Activated T-helper 17 cell treated with anti-CD3 and anti-CD28 coated beads, Interleukin-2, amount 50 U/mL, for 72 hours (primary cell): ENCODE measurements at regions not wholly inside any gene's neighbourhood (a gene's known extent, or its start where the extent isn't known, plus 50 kb on each side); places are given as distances from the start of the nearest gene placed in this dataset.
A peak's percentile ranks its signal among the peaks of the same experiment; 100 is the strongest.

ENCODE experiments used
- ATAC-seq: fragments of 150-1000 bp; cut with Tn5 transposase; replicated peaks from 2 replicates; pipeline ENCODE4 v1.10.0; 2021; ENCODE audit warnings: mild to moderate bottlenecking, moderate library complexity
- H3K27ac Mint-ChIP-seq: one replicate; pipeline ENCODE4 v1.8.0; 2022; ENCODE audit warnings: mixed read lengths
- H3K27me3 Mint-ChIP-seq: one replicate; pipeline ENCODE4 v1.8.0; 2022; ENCODE audit warnings: mixed read lengths
- H3K36me3 Mint-ChIP-seq: one replicate; pipeline ENCODE4 v1.8.0; 2022; ENCODE audit warnings: low read depth, mild to moderate bottlenecking, mixed read lengths
- H3K4me1 Mint-ChIP-seq: one replicate; pipeline ENCODE4 v1.8.0; 2022; ENCODE audit warnings: mixed read lengths
- H3K4me3 Mint-ChIP-seq: one replicate; pipeline ENCODE4 v1.8.0; 2022; ENCODE audit warnings: mild to moderate bottlenecking, mixed read lengths
- H3K9me3 Mint-ChIP-seq: one replicate; pipeline ENCODE4 v1.8.0; 2022; ENCODE audit warnings: mixed read lengths

GRCh38 chr7:118111347-118111746 is 72.6 kb upstream of the LSM8 start:
- peak; percentile 34 for ATAC-seq
- Mint-ChIP-seq H3K27ac (no peak overlapping the region), H3K27me3 (no peaks in the 10 kb centered on the region), H3K9me3 (peaks cover 3% of the 10 kb centered on the region), H3K4me1 (no peaks in the 10 kb centered on the region), H3K4me3 (no peak overlapping the region), H3K36me3 (no peaks in the 10 kb centered on the region)

GRCh38 chr7:118114175-118114574 is 69.8 kb upstream of the LSM8 start:
- ATAC-seq = no peak
- Mint-ChIP-seq H3K27me3 (no peaks in the 10 kb centered on the region), H3K27ac (no peak overlapping the region), H3K4me1 (no peaks in the 10 kb centered on the region), H3K36me3 (no peaks in the 10 kb centered on the region), H3K4me3 (no peak overlapping the region), H3K9me3 (peaks cover 3% of the 10 kb centered on the region)

GRCh38 chr7:118129041-118129795 is 54.7 kb upstream of the LSM8 start:
- no peak overlapping the region for H3K4me3 Mint-ChIP-seq
- no peak for ATAC-seq
- H3K27me3 Mint-ChIP-seq = no peaks in the 10 kb centered on the region
- H3K27ac Mint-ChIP-seq = no peak overlapping the region
- no peaks in the 10 kb centered on the region for H3K4me1 Mint-ChIP-seq
- H3K36me3 Mint-ChIP-seq = no peaks in the 10 kb centered on the region
- peaks cover 8% of the 10 kb centered on the region for H3K9me3 Mint-ChIP-seq

- H3K4me1 Mint-ChIP-seq = no peaks in the 10 kb centered on the region
- no peak overlapping the region for H3K27ac Mint-ChIP-seq
- H3K27me3 Mint-ChIP-seq = no peaks in the 10 kb centered on the region
- no peaks in the 10 kb centered on the region for H3K9me3 Mint-ChIP-seq
- H3K36me3 Mint-ChIP-seq = no peaks in the 10 kb centered on the region
- ATAC-seq = no peak
- H3K4me3 Mint-ChIP-seq = no peak overlapping the region
These were observed 51.2 kb upstream of the LSM8 start for GRCh38 chr7:118132764-118133163.
